SK-N-MC (cell line): ENCODE measurements at regions not wholly inside any gene's neighbourhood (a gene's known extent, or its start where the extent isn't known, plus 50 kb on each side); places are given as distances from the start of the nearest gene placed in this dataset.

Source experiments
- EZH2 ChIP-seq: fragments of 200-600 bp; sonication (generic); IDR thresholded peaks from one replicate; pipeline ENCODE4 v1.6.1; 2017; ENCODE audit warnings: antibody characterized with exemption
- POLR2AphosphoS5 ChIP-seq: IDR thresholded peaks from 2 replicates; pipeline ENCODE4 v1.6.1; 2012; ENCODE audit warnings: mild to moderate bottlenecking, low read depth, low read length, borderline replicate concordance

- TF ChIP-seq EZH2 = no peak
- TF ChIP-seq POLR2AphosphoS5 = no peak
Observed at GRCh38 chr2:239625971-239626734, 225.3 kb upstream of the HDAC4 start.
